SU-DHL-6 (cell line): ENCODE measurements at regions not wholly inside any gene's neighbourhood (a gene's known extent, or its start where the extent isn't known, plus 50 kb on each side); places are given as distances from the start of the nearest gene placed in this dataset.

Source experiments
- CTCF ChIP-seq: fragments of 200-600 bp; sonication (generic); IDR thresholded peaks from one replicate; pipeline ENCODE4 v1.5.1; 2017; ENCODE audit warnings: antibody characterized with exemption, mild to moderate bottlenecking, low read length, moderate library complexity; ENCODE audit not compliant: insufficient read depth, poor library complexity, severe bottlenecking
- EZH2phosphoT487 ChIP-seq: fragments of 200-600 bp; sonication (generic), shearing (Covaris generic); conservative IDR thresholded peaks from 2 replicates; pipeline ENCODE4 v1.6.1; 2018; ENCODE audit warnings: mild to moderate bottlenecking, antibody characterized with exemption, low read length, moderate library complexity, mixed read lengths

- TF ChIP-seq CTCF (no peak), EZH2phosphoT487 (no peak)
Observed at GRCh38 chr4:188695261-188695660, 556.0 kb downstream of the TRIML1 start.
